GM19452 (cell line): ENCODE measurements at regions not wholly inside any gene's neighbourhood (a gene's known extent, or its start where the extent isn't known, plus 50 kb on each side); places are given as distances from the start of the nearest gene placed in this dataset.

ENCODE experiments used
- ATAC-seq: cut with Tn5 transposase; IDR thresholded peaks from one replicate; pipeline ENCODE4 v1.9.1; 2021; ENCODE audit not compliant: unreplicated experiment

DNA sequence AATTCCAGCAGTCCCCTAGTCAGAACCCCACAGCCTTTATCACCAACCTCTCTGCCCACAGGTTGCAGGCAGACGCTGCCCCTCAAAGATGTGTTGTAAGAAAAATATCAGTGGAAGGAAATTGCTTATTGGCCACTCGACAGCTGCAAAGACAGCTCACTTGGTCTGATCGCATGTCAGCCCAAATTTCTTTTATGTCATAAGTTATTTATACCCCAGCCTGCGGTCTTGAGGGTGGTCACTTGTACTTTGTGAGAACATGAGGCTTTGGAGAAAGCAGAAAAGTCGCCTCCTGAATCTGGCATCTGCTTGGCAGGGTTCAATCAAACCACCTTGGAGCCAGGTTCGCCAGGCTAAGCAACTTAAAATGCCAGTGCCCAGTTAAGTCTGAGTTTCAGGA lies 236.5 kb upstream of the CDH4 start:
- no peak for ATAC-seq

DNA sequence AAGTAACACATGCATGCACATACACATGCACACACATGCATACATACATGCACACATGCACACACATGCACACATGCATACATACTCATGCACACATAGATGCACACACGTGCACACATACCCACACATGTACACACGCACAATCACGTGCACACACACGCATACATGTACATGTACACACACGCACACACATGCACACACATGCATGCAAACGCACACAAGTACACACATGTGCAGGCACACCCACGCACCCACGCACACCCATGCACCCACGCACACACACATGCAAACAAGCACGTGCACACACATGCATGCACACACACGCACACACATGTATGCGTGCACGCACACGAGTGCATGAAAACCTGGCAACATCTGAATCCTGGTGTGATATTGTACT lies 232.7 kb upstream of the CDH4 start:
- no peak for ATAC-seq

DNA sequence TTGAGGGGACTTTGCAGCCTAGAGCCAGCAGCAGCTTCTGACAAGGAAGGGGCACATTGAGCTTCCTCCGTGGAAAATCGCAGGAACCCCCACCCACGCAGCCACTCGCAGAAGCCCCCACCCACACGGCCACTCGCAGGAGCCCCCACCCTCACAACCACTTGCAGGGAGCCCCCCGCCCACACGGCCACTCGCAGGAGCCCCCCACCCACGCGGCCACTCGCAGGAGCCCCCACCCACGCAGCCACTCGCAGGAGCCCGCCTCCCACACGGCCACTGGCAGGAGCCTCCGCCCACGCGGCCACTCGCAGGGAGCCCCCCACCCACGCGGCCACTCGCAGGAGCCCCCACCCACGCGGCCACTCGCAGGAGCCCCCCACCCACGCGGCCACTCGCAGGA lies 228.4 kb upstream of the CDH4 start:
- no peak for ATAC-seq

DNA sequence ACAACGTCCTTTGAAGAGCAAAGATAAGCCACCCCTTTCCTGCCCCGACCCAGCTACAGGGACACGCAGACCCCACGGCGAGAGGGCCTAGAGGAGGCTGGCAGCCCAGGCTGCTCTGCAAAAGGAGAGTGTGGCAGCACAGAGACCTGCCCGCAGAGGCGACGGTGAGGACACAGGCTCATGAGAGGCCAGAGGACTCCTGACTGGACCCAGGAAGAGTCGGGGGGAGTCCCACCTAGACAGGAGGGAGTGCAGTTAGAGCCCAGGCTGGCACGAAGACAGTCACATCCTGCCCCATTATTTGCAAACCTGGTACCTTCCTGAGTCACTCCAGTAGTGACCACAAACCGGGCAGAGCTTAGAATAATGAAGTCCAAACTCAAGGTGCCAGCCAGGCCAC lies 227.7 kb upstream of the CDH4 start:
- no peak for ATAC-seq

DNA sequence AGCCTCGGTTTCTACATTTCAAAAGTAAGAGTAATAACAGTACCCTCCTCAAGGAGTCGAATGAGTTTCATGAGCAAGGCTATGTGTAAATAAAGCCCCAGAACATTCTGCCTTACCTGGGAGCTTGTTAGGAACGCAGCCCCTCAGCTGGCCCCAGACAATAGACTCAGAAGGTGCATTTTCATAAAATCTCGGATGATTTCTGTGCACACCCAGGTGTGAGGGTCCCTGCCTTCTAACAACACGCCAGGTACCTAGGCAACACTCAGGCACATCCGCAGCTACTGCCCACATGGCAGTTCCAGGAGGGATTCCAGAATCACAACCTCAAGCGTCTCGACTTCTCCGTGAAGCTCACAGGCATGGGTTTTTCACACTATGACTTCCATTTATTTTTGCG lies 226.5 kb upstream of the CDH4 start:
- ATAC-seq: no peak

DNA sequence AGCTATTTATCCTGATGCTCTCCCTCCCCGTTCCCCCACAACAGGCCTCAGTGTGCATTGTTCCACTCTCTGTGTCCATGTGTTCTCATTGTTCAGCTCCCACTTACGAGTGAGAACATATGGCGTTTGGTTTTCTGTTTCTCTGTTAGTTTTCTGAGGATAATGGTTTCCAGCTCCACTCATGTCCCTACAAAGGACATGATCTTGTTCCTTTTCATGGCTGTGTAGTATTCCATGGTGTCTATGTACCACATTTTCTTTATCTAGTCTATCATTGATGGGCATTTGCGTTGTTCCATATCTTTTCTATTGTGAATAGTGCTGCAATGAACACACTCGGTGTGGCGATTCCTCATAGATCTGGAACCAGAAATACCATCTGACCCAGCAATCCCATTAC lies 225.9 kb upstream of the CDH4 start:
- no peak for ATAC-seq

DNA sequence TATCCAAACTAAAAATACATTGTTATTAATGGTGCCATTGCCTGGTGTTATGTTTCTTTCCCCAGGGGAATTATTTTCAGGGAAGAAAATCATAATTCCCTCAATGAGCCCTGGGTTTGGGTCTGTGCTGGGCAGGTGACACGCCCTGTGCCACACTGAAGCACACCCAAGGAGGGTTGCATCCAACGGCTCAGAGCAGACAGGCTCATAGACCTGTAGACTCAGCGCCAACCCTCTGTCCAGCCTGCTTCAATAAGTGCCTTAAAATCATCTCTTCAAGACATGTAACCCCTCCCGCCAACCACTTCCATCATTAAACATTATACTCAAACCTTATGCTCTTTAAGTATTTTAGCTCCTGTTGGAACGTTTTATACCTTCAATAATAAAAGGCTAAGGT lies 225.3 kb upstream of the CDH4 start:
- no peak for ATAC-seq

DNA sequence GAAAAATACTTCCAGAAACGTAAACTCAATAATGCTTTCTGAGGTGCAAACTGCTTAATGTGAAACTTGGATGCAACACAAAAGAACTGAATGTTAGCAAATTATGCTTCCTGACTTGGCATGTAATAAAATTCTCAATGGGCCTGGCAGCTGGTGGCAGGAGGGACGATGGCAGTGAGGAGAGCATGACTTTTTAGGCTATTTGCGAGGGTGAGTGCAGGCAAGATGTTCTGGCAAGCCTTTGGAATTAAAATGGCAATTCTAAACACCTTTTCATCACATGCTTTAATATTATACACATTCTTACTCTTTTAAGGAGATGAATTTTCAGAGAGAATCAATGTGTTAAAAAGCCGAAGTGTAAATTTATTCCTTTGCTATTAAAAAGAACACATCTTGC lies 224.8 kb upstream of the CDH4 start:
- no peak for ATAC-seq

DNA sequence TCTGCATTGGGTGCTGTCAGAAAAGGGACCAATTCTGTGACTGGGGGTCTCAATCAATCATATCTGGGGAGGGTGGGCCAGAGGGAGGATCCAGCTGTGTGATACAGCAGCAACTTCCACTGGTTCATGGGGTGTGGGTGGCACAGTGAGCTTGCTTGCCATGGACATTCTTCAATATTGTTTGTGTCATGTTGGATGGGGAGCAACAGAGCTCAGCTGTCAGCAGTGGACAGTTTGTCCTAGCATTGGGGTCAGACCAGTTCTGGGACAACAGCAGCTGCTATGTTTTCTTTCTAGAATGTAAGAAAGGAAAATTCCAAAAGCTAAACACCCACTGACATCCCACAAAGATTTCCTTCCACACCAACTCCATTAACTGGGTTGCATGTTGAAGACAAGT lies 221.9 kb upstream of the CDH4 start:
- ATAC-seq: no peak

DNA sequence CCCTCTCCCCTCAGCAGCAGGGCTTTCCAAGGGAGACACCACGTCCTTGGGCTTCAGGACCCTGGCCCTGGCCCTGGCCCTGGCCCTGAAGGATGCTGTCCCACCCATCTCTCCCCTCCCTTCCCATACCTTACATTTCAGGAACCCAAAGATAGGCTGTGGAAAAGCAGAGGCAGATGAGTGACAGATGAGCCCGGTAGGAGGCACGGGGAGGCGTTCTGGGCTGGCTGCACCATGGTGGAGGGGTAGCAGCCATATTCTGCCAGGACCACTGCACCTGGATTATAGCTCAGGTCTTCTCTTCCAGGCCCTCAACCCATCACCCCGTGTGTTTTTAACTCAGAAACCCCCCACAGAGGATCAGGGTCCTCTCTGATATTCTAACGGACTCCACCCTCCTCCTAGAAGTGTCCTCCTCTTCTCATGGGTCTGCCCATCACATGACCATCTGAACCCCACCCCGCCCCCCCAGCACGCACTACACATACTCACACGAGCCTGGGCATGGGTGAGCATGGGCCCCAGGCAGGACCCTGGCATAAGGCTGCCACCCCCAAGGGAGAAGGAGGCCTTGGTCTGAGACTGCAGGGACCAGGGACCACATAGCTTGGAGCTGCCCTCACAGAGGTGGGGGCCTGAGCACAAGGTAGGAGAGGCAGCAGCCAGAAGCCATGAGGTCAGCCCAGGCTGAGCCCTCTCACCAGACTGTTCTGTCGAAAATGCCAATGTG lies 220.8 kb upstream of the CDH4 start:
- no peak for ATAC-seq

DNA sequence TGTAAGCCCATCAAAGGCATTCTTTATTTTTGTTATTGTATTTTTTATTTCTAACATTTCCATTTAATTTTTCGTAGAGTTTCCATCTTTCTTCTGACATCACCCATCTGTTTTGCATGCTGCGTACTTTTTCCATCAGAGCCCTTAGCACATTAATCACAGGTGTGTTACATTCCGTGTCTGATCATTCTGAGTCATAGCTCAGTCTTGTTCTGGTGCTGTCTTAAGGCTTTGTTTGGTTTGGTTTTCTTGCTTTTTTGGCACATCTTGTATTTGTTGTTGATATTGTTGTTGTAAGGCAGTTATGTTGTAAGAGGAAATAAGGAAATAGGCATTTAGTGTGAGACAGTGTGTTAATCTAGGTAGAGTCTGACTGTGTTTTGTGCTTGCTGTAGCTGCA lies 214.6 kb upstream of the CDH4 start:
- no peak for ATAC-seq

DNA sequence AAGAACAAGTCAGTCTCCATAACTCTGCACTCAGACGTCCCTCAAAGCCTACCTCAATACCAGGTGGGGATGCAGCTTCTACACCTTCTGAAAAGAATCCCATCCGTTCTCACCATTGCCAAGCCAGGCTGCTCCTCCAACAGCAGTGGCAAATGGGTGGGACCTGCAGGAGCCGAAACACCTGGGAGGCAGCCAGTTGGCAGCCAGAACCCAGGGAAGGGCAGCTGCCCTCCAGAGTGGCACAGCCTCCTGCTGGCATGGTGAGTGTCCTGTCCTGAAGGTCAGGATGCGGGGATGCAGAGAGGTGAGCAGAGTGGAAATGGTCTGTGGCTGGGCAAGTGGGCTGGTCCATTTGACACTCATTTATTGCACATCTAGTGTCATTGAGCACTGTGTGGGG lies 210.6 kb upstream of the CDH4 start:
- no peak for ATAC-seq

DNA sequence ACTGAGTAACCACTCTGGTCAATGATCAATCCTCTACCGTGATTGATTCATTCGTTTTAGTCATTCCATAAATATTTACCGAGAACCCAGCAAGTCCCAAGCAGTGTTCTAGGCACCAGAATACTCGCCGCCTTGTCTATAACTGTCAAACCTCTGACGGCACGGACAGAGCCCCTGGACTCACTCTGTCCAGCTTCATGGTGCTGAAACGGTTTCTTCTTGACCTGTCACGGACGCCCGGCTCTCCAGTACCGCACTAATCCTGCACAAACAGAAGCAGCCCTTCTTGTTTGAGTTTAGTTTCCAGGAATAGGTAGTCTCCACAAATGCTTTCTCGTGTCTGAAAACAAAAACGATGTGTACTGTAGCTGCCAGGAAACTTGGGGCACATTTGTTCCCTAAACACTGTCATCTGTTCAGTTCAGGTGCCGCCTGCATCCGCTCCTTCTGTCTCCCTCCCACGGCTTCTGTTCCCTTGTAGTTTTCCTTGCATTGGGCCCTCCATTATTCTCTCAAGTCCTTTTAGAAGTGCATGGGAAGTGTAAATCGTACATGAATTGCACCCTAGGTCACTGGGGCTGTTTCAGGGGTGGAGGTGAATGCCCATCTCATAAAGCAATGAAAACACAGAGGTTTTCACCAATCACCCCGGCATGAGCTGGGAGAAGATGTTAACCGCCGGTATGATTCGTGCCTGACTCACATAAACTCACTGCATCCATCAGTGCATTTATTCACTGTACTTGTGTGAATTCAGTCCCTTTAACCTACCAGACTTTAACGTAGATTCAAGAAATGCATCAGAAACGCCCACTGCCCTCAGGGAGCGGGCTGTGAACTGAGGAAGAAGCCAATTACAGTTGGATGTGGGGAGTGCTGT lies 209.3 kb upstream of the CDH4 start:
- no peak for ATAC-seq

DNA sequence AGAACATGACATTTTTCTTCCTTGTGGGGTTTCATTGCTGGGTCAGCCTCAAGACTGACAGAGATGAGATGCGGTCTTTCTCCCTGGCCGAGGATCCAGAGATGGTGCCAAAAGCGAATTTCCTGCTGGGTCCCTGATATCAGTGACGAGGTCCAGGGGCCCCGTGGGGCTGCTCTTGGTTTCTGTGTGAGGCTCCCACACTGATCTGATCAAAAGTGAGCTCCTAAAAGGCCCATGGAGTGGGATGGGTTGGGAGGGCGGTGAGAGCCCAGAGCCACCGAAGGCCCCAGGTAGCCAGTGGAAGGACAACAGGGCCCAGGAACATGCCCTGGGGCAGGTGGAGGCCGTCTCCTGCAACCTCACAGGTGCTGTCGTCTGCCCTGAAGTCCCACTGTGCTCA lies 208.4 kb upstream of the CDH4 start:
- no peak for ATAC-seq

DNA sequence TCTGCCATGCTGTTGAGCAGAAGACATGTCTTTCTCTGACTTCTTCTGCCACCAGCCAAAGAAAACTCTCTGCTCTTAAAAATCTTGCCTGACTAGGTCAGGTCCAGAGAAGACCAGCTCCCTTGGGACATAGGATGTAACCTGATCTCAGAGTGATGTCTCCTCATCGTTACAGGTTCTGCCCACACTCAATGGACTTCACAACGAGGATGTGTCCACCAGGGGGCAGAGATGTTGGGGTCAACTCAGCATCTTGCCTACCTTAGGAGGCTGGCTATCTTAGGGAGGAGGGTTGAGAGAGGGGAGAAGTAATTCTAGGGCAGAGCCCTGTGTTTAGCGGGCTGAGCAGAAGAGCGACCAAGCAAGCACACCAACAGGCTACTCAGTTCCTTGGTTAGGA lies 207.6 kb upstream of the CDH4 start:
- no peak for ATAC-seq

DNA sequence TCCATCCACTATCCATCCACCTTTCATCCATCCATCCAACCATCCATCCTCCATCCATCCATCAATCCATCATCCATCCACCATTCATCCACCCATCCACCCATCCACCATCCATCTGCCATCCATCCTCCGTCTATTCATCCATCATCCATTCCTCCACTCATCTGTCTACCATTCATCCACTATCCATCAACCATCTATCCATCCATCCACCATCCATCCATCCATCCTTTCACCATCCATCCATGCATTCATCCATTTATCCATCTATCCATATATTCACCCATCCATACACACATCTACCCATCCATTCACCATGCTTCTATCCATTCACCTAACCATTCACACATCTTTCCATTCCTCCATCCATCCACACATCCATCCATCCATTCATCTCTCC lies 207.0 kb upstream of the CDH4 start:
- ATAC-seq: no peak

DNA sequence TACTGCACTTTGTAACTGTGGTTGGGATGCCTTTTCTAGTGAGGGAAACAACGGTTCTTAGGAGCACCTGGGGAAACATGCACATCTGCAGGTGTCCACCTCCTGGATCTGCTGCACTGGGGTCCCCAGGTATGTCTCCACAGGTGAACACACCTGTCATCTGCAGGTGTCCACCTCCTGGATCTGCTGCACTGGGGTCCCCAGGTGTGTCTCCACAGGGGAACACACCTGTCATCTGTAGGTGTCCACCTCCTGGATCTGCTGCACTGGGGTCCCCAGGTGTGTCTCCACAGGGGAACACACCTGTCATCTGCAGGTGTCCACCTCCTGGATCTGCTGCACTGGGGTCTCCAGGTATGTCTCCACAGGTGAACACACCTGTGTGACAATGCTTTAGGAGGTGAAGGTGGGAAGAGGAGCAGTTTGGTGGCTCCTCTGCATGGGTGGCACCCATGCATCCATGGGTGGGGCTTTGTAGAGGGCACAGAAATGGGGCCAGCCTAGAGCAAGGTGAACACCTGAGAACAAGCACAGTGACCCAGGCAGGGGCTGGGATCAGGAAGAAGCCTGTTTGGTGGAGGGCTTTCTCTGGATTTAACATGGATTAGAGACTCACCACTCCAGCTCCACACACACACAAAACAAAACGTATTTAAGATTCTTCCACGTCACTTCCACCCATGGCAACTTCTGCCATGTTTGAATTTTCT lies 206.0 kb upstream of the CDH4 start:
- ATAC-seq: no peak

DNA sequence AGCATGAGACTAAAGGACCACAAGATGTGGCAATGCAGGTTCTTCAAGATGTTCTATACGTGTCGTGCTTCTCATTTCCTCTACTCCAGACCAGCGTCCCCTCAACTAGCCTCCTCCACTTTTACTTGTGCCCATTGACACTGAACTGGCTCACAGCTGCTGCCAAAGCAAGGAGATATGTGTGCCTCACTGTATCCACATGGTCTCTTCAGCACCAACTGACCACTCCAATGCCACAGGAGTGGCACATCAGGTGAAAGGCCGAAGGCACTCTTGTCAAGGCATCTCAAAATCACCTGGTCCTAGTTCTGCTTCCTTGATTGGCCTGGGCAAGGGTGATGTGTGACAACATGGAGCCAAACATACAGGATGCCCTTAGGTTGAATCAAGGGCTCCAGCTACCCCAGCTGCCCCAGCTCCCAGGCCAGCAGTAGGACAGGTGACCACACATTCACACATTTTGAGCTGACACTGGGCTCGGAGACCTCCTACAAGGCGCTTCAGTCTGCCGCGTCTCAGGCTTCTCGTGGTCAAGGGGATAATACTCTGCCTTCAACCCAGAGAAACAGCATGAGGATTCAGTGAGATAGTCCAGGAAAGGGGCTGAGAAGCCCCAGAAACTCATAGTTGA lies 205.2 kb upstream of the CDH4 start:
- no peak for ATAC-seq

DNA sequence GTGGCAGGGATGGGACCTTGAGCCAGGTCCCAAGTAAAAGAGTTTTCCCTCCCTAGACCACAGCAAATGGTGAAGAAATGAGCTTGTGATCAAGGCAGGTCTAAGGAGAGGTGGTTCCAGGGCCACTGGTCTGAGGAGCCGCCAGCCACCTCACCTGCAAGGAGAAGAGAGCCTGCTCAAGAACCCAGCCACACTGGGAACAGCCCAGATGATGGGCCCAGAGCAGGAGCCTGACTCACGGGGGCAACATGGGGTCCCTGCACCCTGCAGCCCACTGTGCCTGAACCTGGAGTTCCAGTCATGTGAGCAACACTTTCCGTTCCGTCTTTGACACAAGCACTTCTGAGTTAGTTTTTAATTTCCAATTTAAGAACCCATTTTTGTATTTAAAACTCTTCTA lies 204.5 kb upstream of the CDH4 start:
- ATAC-seq: no peak

DNA sequence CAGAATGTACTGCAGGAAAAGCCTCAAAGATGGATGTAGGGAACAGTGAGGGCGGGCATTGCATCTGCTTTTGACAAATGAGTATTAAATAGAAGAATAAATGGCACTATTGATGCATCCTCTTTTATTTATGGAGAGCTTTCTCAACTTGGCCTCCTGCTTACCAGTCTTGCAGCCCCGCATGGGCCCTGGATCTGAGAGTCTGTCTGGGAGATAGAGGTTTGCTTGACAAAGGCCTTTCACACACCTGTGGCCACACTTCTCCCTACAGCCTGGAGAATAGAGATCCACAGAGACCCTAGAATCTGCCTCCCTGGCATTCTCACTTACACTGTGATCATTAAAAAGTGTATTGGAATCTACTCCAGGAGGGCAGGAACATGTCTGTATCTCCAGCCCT lies 203.8 kb upstream of the CDH4 start:
- no peak for ATAC-seq

DNA sequence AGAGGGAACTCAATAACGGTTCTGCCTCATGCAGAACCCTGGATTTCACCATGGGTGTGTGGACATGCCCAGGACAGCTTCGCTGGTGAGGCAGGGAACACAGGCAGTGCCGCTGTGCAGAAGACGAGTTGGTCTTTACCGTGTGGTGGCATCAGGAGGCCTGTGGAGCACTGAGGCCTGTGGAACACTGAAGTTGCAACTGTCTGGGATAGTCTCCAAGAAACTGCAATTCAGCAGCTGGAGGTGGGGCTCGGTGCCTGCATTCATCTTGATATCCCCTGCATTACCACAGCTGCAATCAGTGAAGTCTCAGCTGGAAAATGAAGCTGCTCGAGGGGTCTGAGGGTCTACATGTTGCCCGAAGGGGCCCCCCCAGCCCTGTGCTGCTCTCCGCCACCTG lies 202.4 kb upstream of the CDH4 start:
- ATAC-seq: no peak
